D341Med (cell line): ENCODE measurements at regions not wholly inside any gene's neighbourhood (a gene's known extent, or its start where the extent isn't known, plus 50 kb on each side); places are given as distances from the start of the nearest gene placed in this dataset.

Source experiments
- DNase-seq: peaks from one replicate; pipeline ENCODE4 v3.0.0; 2012; ENCODE audit warnings: low spot score

GRCh38 chr10:113442336-113442735 lies 110.5 kb upstream of the HABP2 start:
- no peak for DNase-seq

GRCh38 chr10:113443141-113443925 lies 109.5 kb upstream of the HABP2 start:
- no peak for DNase-seq

GRCh38 chr10:113444766-113445365 lies 108.0 kb upstream of the HABP2 start:
- no peak for DNase-seq

DNA sequence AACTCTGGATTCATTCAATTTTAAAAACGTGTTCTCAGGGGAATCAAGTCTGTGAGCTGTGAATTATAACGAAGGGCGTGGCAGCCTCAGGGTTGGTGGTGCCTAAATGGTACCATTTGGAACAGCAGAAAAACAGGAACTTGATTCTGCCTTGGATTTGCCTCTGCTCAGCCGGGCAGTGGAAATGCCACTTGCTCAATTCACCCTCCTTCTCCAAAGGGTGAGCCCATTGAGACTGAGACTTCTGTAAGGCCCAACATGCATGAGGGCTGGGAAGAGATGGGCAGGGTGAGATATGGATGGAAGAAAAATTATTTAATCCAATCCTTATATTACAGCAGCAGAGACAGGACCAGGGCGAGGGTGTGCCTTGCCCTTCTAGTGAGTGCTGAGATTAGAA lies 107.1 kb upstream of the HABP2 start:
- DNase-seq, result no peak

DNA sequence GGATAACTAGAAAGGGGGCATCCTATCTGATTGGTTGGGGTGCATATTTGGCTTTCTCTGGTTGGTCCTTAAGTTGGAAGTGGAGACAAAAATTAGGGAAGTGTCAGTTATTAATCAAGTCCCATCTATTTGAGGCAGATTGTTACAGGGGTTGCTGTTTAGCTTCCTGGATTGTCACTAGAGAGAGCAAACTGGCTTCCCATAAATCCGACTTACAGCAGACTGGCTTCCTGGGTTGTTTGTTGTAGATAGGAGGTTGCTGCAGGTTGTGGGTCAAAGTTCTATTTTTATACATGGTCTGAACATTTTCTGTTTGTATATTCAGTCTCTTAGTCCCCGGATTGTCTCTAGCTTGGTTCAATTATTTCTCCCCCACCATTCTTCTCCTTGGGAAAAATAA lies 106.1 kb upstream of the HABP2 start:
- no peak for DNase-seq

GRCh38 chr10:113447278-113447677 lies 105.6 kb upstream of the HABP2 start:
- DNase-seq, result no peak

DNA sequence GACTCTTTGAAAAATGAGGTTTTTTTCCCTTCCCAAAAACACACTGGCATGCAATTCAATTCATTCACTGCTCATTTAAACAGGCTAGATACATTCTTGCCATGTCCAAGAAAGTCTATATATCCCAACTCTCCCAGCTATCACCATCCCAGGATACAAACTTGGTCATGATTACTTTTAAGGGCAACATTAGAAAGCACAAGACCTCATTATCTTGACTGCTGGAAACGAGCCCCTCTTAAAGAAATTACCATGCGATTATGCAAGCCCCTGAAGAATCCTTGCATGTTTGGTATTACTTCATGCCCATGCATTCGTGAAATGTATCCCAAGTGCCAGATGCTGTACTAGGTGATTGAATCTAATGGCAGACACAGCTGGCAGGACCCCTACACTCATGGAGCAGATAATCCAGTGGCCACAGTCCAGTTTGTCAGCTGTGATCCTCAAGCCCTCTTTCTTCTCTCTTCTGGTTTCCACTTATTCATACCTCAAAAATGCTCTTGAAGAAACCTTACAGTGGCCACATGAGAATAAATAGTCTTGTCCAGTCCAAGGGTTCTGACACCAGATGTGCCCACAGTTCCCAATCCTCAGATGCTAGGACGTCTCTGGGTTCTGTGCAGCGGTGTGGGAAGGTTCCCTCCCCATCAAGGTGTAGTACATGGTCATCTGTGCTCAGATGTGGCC lies 103.7 kb upstream of the HABP2 start:
- DNase-seq, result no peak

- no peak for DNase-seq
Measured at GRCh38 chr10:113450046-113450804, 102.6 kb upstream of the HABP2 start.

DNA sequence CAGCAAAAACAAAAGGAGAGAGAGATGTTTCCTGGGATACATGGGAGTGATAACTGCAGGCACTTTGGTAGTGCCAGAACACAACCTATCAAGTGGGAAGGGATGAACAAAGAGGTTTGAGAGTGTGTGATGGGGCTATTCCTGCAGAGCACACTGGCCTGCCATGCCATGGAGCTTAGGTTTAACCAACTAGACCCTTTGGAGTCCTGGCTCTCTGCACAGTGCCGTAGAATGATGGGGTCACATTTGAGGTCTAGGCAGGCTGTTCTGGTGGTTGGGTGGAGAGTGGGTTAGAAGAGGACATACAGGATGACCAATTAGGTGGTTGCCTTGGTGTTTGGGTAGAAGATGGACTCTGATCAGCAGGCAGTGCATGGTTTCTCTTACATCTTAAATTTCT lies 101.9 kb upstream of the HABP2 start:
- no peak for DNase-seq

- DNase-seq, result no peak
Measured at GRCh38 chr10:113452146-113452845, 100.6 kb upstream of the HABP2 start.

- DNase-seq, result no peak
Measured at GRCh38 chr10:113453351-113453750, 99.5 kb upstream of the HABP2 start.

DNA sequence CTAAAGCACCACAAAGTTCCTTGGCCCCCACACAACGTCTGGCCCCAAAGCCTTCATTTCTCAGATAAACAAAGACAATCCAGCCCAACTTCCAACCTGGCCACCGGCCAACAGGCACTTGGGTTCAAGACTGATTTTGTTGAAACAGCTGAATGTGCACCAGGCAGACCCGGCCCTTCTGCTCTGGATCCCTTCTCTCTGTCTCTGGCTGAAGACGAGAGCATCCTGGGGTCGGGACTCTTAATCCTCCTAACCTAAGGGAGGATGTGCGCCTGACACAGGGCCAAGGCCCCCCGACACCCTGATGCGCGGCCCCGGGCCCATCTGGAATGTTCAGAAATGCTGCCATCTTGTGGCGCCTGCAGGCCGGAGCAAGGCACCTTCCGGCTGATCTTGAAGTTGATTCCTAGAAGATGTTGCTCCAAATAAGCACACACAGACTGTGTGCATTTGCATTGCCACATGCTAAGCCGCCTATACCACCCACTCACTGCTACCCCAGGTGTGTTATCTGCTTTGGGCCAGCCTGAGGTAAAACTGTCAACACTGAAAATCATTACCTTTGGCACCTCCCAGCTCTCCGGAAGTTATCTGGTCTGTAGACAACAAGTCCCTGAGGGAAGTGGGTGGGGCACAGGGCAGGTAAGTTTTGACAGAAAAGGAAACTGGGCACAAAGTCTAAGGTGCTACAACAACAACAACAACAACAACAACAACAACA lies 98.4 kb upstream of the HABP2 start:
- DNase-seq, result peak; percentile 48

GRCh38 chr10:113455947-113456346 lies 96.9 kb upstream of the HABP2 start:
- no peak for DNase-seq

DNA sequence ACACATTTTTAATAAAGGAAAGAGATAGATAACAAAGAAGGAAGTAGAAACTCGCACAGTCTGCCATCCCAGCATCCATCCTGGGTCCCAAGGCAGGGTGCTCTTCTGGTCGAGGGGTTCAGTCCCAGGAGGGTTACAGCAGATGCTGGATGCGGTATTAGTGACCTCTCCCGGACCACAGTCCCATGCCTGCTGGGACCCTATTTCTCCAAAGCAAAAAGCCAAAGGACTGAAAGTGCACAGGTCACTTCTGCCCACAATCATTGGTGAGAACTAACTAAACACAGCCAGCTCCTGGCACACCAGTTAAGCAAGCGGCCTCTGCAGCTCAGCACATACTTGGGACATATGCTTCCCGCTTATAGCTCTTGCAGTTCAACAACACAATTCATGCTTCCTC lies 96.1 kb upstream of the HABP2 start:
- DNase-seq, result no peak

DNA sequence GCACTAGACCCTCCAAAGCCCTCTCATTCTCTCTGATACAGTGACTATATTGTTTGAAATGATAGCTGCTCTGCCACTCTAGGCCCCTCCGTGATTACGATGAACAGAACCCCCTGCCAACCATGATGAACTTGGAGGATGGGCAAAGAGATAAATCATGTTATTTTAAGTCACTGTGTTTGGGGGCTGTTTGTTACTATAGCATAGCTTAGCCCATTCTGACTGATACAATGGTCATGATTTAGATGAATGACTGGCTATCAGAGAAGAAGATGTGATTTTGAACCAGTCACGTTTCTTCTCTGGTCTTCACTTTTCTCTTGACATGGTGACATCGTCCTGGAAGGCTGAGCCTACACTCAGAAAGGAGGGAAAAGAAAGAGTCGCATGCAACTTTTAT lies 95.4 kb upstream of the HABP2 start:
- no peak for DNase-seq

- DNase-seq, result no peak
Measured at GRCh38 chr10:113458451-113458850, 94.4 kb upstream of the HABP2 start.

GRCh38 chr10:113458944-113459343 lies 93.9 kb upstream of the HABP2 start:
- DNase-seq, result no peak

- no peak for DNase-seq
Measured at GRCh38 chr10:113459626-113460280, 93.1 kb upstream of the HABP2 start.

- no peak for DNase-seq
Measured at GRCh38 chr10:113463083-113463482, 89.8 kb upstream of the HABP2 start.

DNA sequence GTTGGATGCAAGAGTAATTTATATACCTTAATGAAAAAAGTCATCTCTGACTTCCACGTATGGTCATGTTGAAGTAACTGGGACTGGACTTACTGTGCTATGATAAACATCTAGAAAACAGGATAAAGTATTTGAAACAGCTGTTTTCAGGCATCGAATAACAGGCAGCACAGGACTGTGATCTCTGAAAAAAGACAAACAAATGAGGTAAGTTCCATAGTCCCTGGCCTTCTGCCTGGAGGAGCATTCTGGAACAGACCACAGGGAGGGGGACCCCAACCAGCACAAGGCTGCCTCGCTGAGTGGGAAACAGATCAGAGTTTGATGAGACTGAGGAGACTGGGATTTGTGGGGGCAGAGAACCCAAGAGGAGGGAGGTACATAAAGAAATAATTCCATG lies 89.1 kb upstream of the HABP2 start:
- DNase-seq, result no peak

- no peak for DNase-seq
Measured at GRCh38 chr10:113469796-113470195, 83.1 kb upstream of the HABP2 start.
